Uterus (tissue), 2 donors: ENCODE measurements at regions not wholly inside any gene's neighbourhood (a gene's known extent, or its start where the extent isn't known, plus 50 kb on each side); places are given as distances from the start of the nearest gene placed in this dataset.
"Not testable (repeated sequence)": the region's sequence is repeated elsewhere in the genome, so short reads cannot be mapped to it uniquely, and the experiment has no call there.

ENCODE experiments used
- CTCF ChIP-seq, 4 experiments: fragments of 200-600 bp in 2 of 4; fragments of 450-650 bp in 2 of 4; sonication (generic) in 2 of 4; IDR thresholded peaks; one replicate each; pipeline ENCODE4 v1.5.1; 2016 to 2019; ENCODE audit warnings: antibody characterized with exemption in 4 of 4, mild to moderate bottlenecking in 2 of 4, moderate library complexity in 1 of 4
- POLR2A ChIP-seq, 2 donors: fragments of 450-650 bp; IDR thresholded peaks; one replicate each; pipeline ENCODE4 v1.6.1; 2016; ENCODE audit warnings: antibody characterized with exemption in 2 of 2, mild to moderate bottlenecking in 1 of 2, moderate library complexity in 1 of 2

- not testable (repeated sequence) for TF ChIP-seq POLR2A, CTCF (IDR thresholded peaks at IDR 0.05)
Measured at GRCh38 chr14:19338060-19338372, 96.1 kb downstream of the POTEG start.
